HG02970 (cell line): ENCODE measurements at regions not wholly inside any gene's neighbourhood (a gene's known extent, or its start where the extent isn't known, plus 50 kb on each side); places are given as distances from the start of the nearest gene placed in this dataset.
"Not testable (repeated sequence)": the region's sequence is repeated elsewhere in the genome, so short reads cannot be mapped to it uniquely, and the experiment has no call there.

Experiments used
- ATAC-seq: cut with Tn5 transposase; IDR thresholded peaks from one replicate; pipeline ENCODE4 v1.9.1; 2021; ENCODE audit warnings: mild to moderate bottlenecking, moderate library complexity, moderate number of reproducible peaks; ENCODE audit not compliant: unreplicated experiment, low FRiP score

GRCh38 chr15:59838900-59839299, 149.8 kb upstream of the BNIP2 start:
- ATAC-seq: no peak

GRCh38 chr15:59835776-59836175, 146.7 kb upstream of the BNIP2 start:
- ATAC-seq: no peak

GRCh38 chr15:59834528-59834927, 145.4 kb upstream of the BNIP2 start:
- no peak for ATAC-seq

GRCh38 chr15:59833366-59833765, 144.2 kb upstream of the BNIP2 start:
- no peak for ATAC-seq

GRCh38 chr15:59830873-59831272, 141.8 kb upstream of the BNIP2 start:
- no peak for ATAC-seq

GRCh38 chr15:59830098-59830497, 141.0 kb upstream of the BNIP2 start:
- no peak for ATAC-seq

GRCh38 chr15:59828861-59829260, 139.7 kb upstream of the BNIP2 start:
- no peak for ATAC-seq

- no peak for ATAC-seq
These were observed 139.1 kb upstream of the BNIP2 start for GRCh38 chr15:59828263-59828662.

- ATAC-seq: no peak
These were observed 136.8 kb upstream of the BNIP2 start for GRCh38 chr15:59825901-59826300.

- no peak for ATAC-seq
These were observed 132.2 kb upstream of the BNIP2 start for GRCh38 chr15:59821286-59821685.

- no peak for ATAC-seq
These were observed 130.0 kb upstream of the BNIP2 start for GRCh38 chr15:59819092-59819491.

- ATAC-seq: no peak
These were observed 129.2 kb upstream of the BNIP2 start for GRCh38 chr15:59818336-59818735.

- no peak for ATAC-seq
These were observed 128.7 kb upstream of the BNIP2 start for GRCh38 chr15:59817834-59818233.

GRCh38 chr15:59817053-59817452, 127.9 kb upstream of the BNIP2 start:
- no peak for ATAC-seq

GRCh38 chr15:59814409-59814808, 125.3 kb upstream of the BNIP2 start:
- no peak for ATAC-seq

- no peak for ATAC-seq
These were observed 123.8 kb upstream of the BNIP2 start for GRCh38 chr15:59812889-59813288.

- no peak for ATAC-seq
These were observed 123.2 kb upstream of the BNIP2 start for GRCh38 chr15:59812250-59812870.

GRCh38 chr15:59803293-59803966, 114.3 kb upstream of the BNIP2 start:
- ATAC-seq: not testable (repeated sequence)

- no peak for ATAC-seq
These were observed 112.5 kb upstream of the BNIP2 start for GRCh38 chr15:59801649-59802048.

GRCh38 chr15:59798605-59798917, 109.4 kb upstream of the BNIP2 start:
- ATAC-seq: no peak

- no peak for ATAC-seq
These were observed 108.9 kb upstream of the BNIP2 start for GRCh38 chr15:59797756-59798604.
